ENCODE measurements at regions not wholly inside any gene's neighbourhood (a gene's known extent, or its start where the extent isn't known, plus 50 kb on each side); places are given as distances from the start of the nearest gene placed in this dataset.

- no peak for DNase-seq (ENCODE audit: low spot score)
- no peak for TF ChIP-seq CTCF (IDR thresholded peaks at IDR 0.05; ENCODE audit: borderline replicate concordance, control extremely low read depth, extremely low read depth, insufficient read depth, missing control alignments)
- in situ Hi-C loops (cut with MboI; ENCODE audit: low sequenced_read_pairs, unreplicated experiment), result no loop called here
These were observed 193.1 kb downstream of the ZEB2 start for GRCh38 chr2:144326825-144327224.

GRCh38 chr2:144325086-144325485 is 194.8 kb downstream of the ZEB2 start:
- in situ Hi-C loops (cut with MboI; ENCODE audit: low sequenced_read_pairs, unreplicated experiment), result no loop called here
- TF ChIP-seq CTCF (IDR thresholded peaks at IDR 0.05; ENCODE audit: borderline replicate concordance, control extremely low read depth, extremely low read depth, insufficient read depth, missing control alignments), result no peak
- DNase-seq (ENCODE audit: low spot score), result peak; percentile 42

- no peak for DNase-seq (ENCODE audit: low spot score)
- in situ Hi-C loops (cut with MboI; ENCODE audit: low sequenced_read_pairs, unreplicated experiment), result no loop called here
- no peak for TF ChIP-seq CTCF (IDR thresholded peaks at IDR 0.05; ENCODE audit: borderline replicate concordance, control extremely low read depth, extremely low read depth, insufficient read depth, missing control alignments)
These were observed 195.4 kb downstream of the ZEB2 start for GRCh38 chr2:144324446-144325045.

- in situ Hi-C loops (cut with MboI; ENCODE audit: low sequenced_read_pairs, unreplicated experiment), result no loop called here
- no peak for TF ChIP-seq CTCF (IDR thresholded peaks at IDR 0.05; ENCODE audit: borderline replicate concordance, control extremely low read depth, extremely low read depth, insufficient read depth, missing control alignments)
- DNase-seq (ENCODE audit: low spot score), result no peak
These were observed 196.0 kb downstream of the ZEB2 start for GRCh38 chr2:144323946-144324345.

GRCh38 chr2:144322379-144322778 is 197.5 kb downstream of the ZEB2 start:
- DNase-seq (ENCODE audit: low spot score), result no peak
- in situ Hi-C loops (cut with MboI; ENCODE audit: low sequenced_read_pairs, unreplicated experiment), result no loop called here
- no peak for TF ChIP-seq CTCF (IDR thresholded peaks at IDR 0.05; ENCODE audit: borderline replicate concordance, control extremely low read depth, extremely low read depth, insufficient read depth, missing control alignments)

- no peak for DNase-seq (ENCODE audit: low spot score)
- TF ChIP-seq CTCF (IDR thresholded peaks at IDR 0.05; ENCODE audit: borderline replicate concordance, control extremely low read depth, extremely low read depth, insufficient read depth, missing control alignments), result no peak
- in situ Hi-C loops (cut with MboI; ENCODE audit: low sequenced_read_pairs, unreplicated experiment), result no loop called here
These were observed 199.4 kb downstream of the ZEB2 start for GRCh38 chr2:144320491-144320890.
